ENCODE measurements at regions not wholly inside any gene's neighbourhood (a gene's known extent, or its start where the extent isn't known, plus 50 kb on each side); places are given as distances from the start of the nearest gene placed in this dataset.
A peak's percentile ranks its signal among the peaks of the same experiment; 100 is the strongest.

- in situ Hi-C loops (cut with MboI; ENCODE audit: low sequenced_read_pairs, unreplicated experiment): no loop called here
- TF ChIP-seq CTCF (IDR thresholded peaks at IDR 0.05; ENCODE audit: borderline replicate concordance, control extremely low read depth, extremely low read depth, insufficient read depth, missing control alignments): no peak
- DNase-seq (ENCODE audit: low spot score): no peak
These were observed 506.8 kb downstream of the LRFN5 start for GRCh38 chr14:42113358-42114069.

- in situ Hi-C loops (cut with MboI; ENCODE audit: low sequenced_read_pairs, unreplicated experiment): no loop called here
- TF ChIP-seq CTCF (IDR thresholded peaks at IDR 0.05; ENCODE audit: borderline replicate concordance, control extremely low read depth, extremely low read depth, insufficient read depth, missing control alignments): no peak
These were observed 505.4 kb downstream of the LRFN5 start for GRCh38 chr14:42112108-42112507.

GRCh38 chr14:42111355-42111754, 504.7 kb downstream of the LRFN5 start:
- in situ Hi-C loops (cut with MboI; ENCODE audit: low sequenced_read_pairs, unreplicated experiment): no loop called here
- no peak for DNase-seq (ENCODE audit: low spot score)
- no peak for TF ChIP-seq CTCF (IDR thresholded peaks at IDR 0.05; ENCODE audit: borderline replicate concordance, control extremely low read depth, extremely low read depth, insufficient read depth, missing control alignments)

More at GRCh38 chr14:42112108-42112507, 505.4 kb downstream of the LRFN5 start:
- DNase-seq (ENCODE audit: low spot score): no peak

GRCh38 chr14:42110167-42110566, 503.5 kb downstream of the LRFN5 start:
- DNase-seq (ENCODE audit: low spot score): peak; percentile 24
- TF ChIP-seq CTCF (IDR thresholded peaks at IDR 0.05; ENCODE audit: borderline replicate concordance, control extremely low read depth, extremely low read depth, insufficient read depth, missing control alignments): peak; percentile 48
- in situ Hi-C loops (cut with MboI; ENCODE audit: low sequenced_read_pairs, unreplicated experiment): no loop called here

- in situ Hi-C loops (cut with MboI; ENCODE audit: low sequenced_read_pairs, unreplicated experiment): no loop called here
- DNase-seq (ENCODE audit: low spot score): no peak
- TF ChIP-seq CTCF (IDR thresholded peaks at IDR 0.05; ENCODE audit: borderline replicate concordance, control extremely low read depth, extremely low read depth, insufficient read depth, missing control alignments): no peak
These were observed 488.5 kb downstream of the LRFN5 start for GRCh38 chr14:42095155-42095554.

- in situ Hi-C loops (cut with MboI; ENCODE audit: low sequenced_read_pairs, unreplicated experiment): no loop called here
- no peak for TF ChIP-seq CTCF (IDR thresholded peaks at IDR 0.05; ENCODE audit: borderline replicate concordance, control extremely low read depth, extremely low read depth, insufficient read depth, missing control alignments)
- no peak for DNase-seq (ENCODE audit: low spot score)
These were observed 483.4 kb downstream of the LRFN5 start for GRCh38 chr14:42090122-42090521.

Measured in GM13976 (cell line).